ENCODE measurements at regions not wholly inside any gene's neighbourhood (a gene's known extent, or its start where the extent isn't known, plus 50 kb on each side); places are given as distances from the start of the nearest gene placed in this dataset.

GRCh38 chr7:18408461-18408860, 87.1 kb upstream of the HDAC9 start:
- Histone ChIP-seq H3K4me3 (ENCODE audit: low read depth in 1 of 2, low read length in 2 of 2) (no peak overlapping the region), H3K27me3 (ENCODE audit: control insufficient read depth in 1 of 2, insufficient read depth in 2 of 2, low read length in 2 of 2) (no peaks in the 10 kb centered on the region), H3K27ac (ENCODE audit: low read depth, low read length) (no peak overlapping the region), H3K4me1 (ENCODE audit: control insufficient read depth in 1 of 2, insufficient read depth in 2 of 2, low read length in 2 of 2) (no peaks in the 10 kb centered on the region), H3K9me3 (ENCODE audit: control insufficient read depth in 1 of 2, low read length in 2 of 2) (no peaks in the 10 kb centered on the region), H3K36me3 (ENCODE audit: control insufficient read depth in 1 of 2, insufficient read depth in 2 of 2, low read length in 2 of 2) (no peaks in the 10 kb centered on the region), H3K9ac (ENCODE audit: low read depth in 1 of 2, low read length in 2 of 2) (no peak overlapping the region)

- Histone ChIP-seq H3K9ac (ENCODE audit: low read depth in 1 of 2, low read length in 2 of 2) (no peak overlapping the region), H3K4me3 (ENCODE audit: low read depth in 1 of 2, low read length in 2 of 2) (no peak overlapping the region), H3K36me3 (ENCODE audit: control insufficient read depth in 1 of 2, insufficient read depth in 2 of 2, low read length in 2 of 2) (no peaks in the 10 kb centered on the region), H3K27me3 (ENCODE audit: control insufficient read depth in 1 of 2, insufficient read depth in 2 of 2, low read length in 2 of 2) (no peaks in the 10 kb centered on the region), H3K27ac (ENCODE audit: low read depth, low read length) (no peak overlapping the region), H3K9me3 (ENCODE audit: control insufficient read depth in 1 of 2, low read length in 2 of 2) (no peaks in the 10 kb centered on the region), H3K4me1 (ENCODE audit: control insufficient read depth in 1 of 2, insufficient read depth in 2 of 2, low read length in 2 of 2) (no peaks in the 10 kb centered on the region)
These were observed 86.7 kb upstream of the HDAC9 start for GRCh38 chr7:18408868-18409267.

DNA sequence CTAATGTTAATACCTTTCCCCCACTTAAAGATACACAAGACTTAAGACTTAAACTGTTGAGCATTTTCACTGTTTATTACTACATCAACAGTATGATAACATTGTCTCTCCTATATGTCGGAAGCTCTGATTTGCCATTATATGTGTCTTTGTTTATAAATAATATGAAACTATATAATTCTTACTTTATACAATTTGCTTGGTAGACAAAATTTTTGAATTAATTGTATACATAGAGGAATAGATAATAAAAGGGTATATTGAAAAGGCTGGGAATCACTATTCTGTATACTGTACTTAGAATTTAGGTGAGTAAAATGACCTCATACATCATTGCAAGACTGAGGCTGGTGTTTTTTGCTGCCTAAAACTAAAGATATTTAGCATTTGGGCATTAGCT, 82.1 kb upstream of the HDAC9 start:
- Histone ChIP-seq H3K27ac (ENCODE audit: low read depth, low read length) (no peak overlapping the region), H3K27me3 (ENCODE audit: control insufficient read depth in 1 of 2, insufficient read depth in 2 of 2, low read length in 2 of 2) (no peaks in the 10 kb centered on the region), H3K9me3 (ENCODE audit: control insufficient read depth in 1 of 2, low read length in 2 of 2) (no peaks in the 10 kb centered on the region), H3K4me3 (ENCODE audit: low read depth in 1 of 2, low read length in 2 of 2) (no peak overlapping the region), H3K9ac (ENCODE audit: low read depth in 1 of 2, low read length in 2 of 2) (no peak overlapping the region), H3K36me3 (ENCODE audit: control insufficient read depth in 1 of 2, insufficient read depth in 2 of 2, low read length in 2 of 2) (no peaks in the 10 kb centered on the region), H3K4me1 (ENCODE audit: control insufficient read depth in 1 of 2, insufficient read depth in 2 of 2, low read length in 2 of 2) (no peaks in the 10 kb centered on the region)

GRCh38 chr7:18414885-18415284, 80.7 kb upstream of the HDAC9 start:
- H3K27me3 ChIP-seq (ENCODE audit: control insufficient read depth in 1 of 2, insufficient read depth in 2 of 2, low read length in 2 of 2) = no peaks in the 10 kb centered on the region
- no peak overlapping the region for H3K4me3 ChIP-seq (ENCODE audit: low read depth in 1 of 2, low read length in 2 of 2)
- H3K36me3 ChIP-seq (ENCODE audit: control insufficient read depth in 1 of 2, insufficient read depth in 2 of 2, low read length in 2 of 2) = no peaks in the 10 kb centered on the region
- no peak overlapping the region for H3K9ac ChIP-seq (ENCODE audit: low read depth in 1 of 2, low read length in 2 of 2)
- H3K4me1 ChIP-seq (ENCODE audit: control insufficient read depth in 1 of 2, insufficient read depth in 2 of 2, low read length in 2 of 2) = no peaks in the 10 kb centered on the region
- no peak overlapping the region for H3K27ac ChIP-seq (ENCODE audit: low read depth, low read length)
- no peaks in the 10 kb centered on the region for H3K9me3 ChIP-seq (ENCODE audit: control insufficient read depth in 1 of 2, low read length in 2 of 2)

DNA sequence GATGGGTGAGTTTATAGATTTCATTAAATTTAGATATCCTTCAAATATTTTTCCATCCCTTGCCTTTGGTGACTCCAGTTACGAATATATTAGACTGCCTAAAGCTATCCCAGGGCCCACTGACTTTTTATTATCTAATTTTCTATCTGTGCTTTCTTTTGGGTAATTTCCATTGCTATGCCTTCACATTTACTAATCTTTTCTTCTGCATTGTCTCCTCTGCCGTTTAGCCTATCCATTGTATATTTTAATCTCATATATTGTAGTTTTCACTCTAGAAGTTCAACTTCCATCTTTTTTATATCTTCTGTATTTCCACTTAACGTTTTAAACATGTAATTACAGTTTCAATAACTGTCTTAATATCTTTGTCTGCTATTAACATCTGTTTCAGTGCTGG, 78.6 kb upstream of the HDAC9 start:
- no peaks in the 10 kb centered on the region for H3K27me3 ChIP-seq (ENCODE audit: control insufficient read depth in 1 of 2, insufficient read depth in 2 of 2, low read length in 2 of 2)
- no peaks in the 10 kb centered on the region for H3K36me3 ChIP-seq (ENCODE audit: control insufficient read depth in 1 of 2, insufficient read depth in 2 of 2, low read length in 2 of 2)
- H3K9me3 ChIP-seq (ENCODE audit: control insufficient read depth in 1 of 2, low read length in 2 of 2) = no peaks in the 10 kb centered on the region
- no peak overlapping the region for H3K4me3 ChIP-seq (ENCODE audit: low read depth in 1 of 2, low read length in 2 of 2)
- no peak overlapping the region for H3K9ac ChIP-seq (ENCODE audit: low read depth in 1 of 2, low read length in 2 of 2)
- no peaks in the 10 kb centered on the region for H3K4me1 ChIP-seq (ENCODE audit: control insufficient read depth in 1 of 2, insufficient read depth in 2 of 2, low read length in 2 of 2)
- no peak overlapping the region for H3K27ac ChIP-seq (ENCODE audit: low read depth, low read length)

DNA sequence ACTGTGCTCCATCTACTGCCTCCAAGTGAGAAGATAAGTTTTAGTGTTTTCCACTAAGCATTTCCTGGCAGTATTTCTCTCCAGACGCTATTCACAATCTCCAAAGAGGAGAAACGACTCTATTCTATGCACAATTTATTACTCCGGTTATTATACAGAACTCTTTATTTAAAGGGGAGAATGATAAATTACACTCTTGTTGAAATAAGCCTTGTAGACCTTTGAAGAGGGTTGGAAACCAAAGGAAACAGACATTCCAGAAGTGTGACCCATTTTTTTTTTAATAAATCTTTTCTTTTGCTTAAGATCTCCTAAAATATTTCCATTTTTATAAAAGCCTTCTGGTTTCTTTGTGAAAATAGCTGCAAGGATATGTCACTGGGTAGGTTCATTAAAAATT, 76.1 kb upstream of the HDAC9 start:
- H3K27ac ChIP-seq (ENCODE audit: low read depth, low read length) = no peak overlapping the region
- H3K9me3 ChIP-seq (ENCODE audit: control insufficient read depth in 1 of 2, low read length in 2 of 2) = no peaks in the 10 kb centered on the region
- H3K27me3 ChIP-seq (ENCODE audit: control insufficient read depth in 1 of 2, insufficient read depth in 2 of 2, low read length in 2 of 2) = no peaks in the 10 kb centered on the region
- no peak overlapping the region for H3K9ac ChIP-seq (ENCODE audit: low read depth in 1 of 2, low read length in 2 of 2)
- no peaks in the 10 kb centered on the region for H3K36me3 ChIP-seq (ENCODE audit: control insufficient read depth in 1 of 2, insufficient read depth in 2 of 2, low read length in 2 of 2)
- no peaks in the 10 kb centered on the region for H3K4me1 ChIP-seq (ENCODE audit: control insufficient read depth in 1 of 2, insufficient read depth in 2 of 2, low read length in 2 of 2)
- H3K4me3 ChIP-seq (ENCODE audit: low read depth in 1 of 2, low read length in 2 of 2) = no peak overlapping the region

- Histone ChIP-seq H3K27ac (ENCODE audit: low read depth, low read length) (no peak overlapping the region), H3K27me3 (ENCODE audit: control insufficient read depth in 1 of 2, insufficient read depth in 2 of 2, low read length in 2 of 2) (no peaks in the 10 kb centered on the region), H3K9ac (ENCODE audit: low read depth in 1 of 2, low read length in 2 of 2) (no peak overlapping the region), H3K36me3 (ENCODE audit: control insufficient read depth in 1 of 2, insufficient read depth in 2 of 2, low read length in 2 of 2) (no peaks in the 10 kb centered on the region), H3K9me3 (ENCODE audit: control insufficient read depth in 1 of 2, low read length in 2 of 2) (no peaks in the 10 kb centered on the region), H3K4me1 (ENCODE audit: control insufficient read depth in 1 of 2, insufficient read depth in 2 of 2, low read length in 2 of 2) (no peaks in the 10 kb centered on the region), H3K4me3 (ENCODE audit: low read depth in 1 of 2, low read length in 2 of 2) (no peak overlapping the region)
These were observed 75.4 kb upstream of the HDAC9 start for GRCh38 chr7:18420108-18420507.

DNA sequence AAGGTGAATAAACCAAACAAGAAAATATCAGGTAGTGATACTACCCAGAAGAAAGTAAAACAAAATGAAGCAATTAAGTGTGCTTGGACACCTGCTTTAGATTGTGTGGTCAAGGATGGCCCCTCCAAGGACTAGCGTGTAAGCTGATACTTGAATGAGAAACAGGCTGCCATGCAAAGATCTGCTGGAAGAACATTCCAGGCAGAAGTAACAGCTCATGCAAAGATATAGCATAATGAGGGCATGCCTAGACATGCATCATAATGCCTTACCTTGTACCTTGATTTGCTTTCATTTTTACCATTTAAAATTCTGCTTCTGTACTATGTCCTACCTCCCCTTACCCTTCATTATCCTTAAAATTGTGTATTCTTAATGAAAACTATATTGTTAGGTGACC, 74.8 kb upstream of the HDAC9 start:
- H3K9ac ChIP-seq (ENCODE audit: low read depth in 1 of 2, low read length in 2 of 2) = no peak overlapping the region
- H3K9me3 ChIP-seq (ENCODE audit: control insufficient read depth in 1 of 2, low read length in 2 of 2) = no peaks in the 10 kb centered on the region

DNA sequence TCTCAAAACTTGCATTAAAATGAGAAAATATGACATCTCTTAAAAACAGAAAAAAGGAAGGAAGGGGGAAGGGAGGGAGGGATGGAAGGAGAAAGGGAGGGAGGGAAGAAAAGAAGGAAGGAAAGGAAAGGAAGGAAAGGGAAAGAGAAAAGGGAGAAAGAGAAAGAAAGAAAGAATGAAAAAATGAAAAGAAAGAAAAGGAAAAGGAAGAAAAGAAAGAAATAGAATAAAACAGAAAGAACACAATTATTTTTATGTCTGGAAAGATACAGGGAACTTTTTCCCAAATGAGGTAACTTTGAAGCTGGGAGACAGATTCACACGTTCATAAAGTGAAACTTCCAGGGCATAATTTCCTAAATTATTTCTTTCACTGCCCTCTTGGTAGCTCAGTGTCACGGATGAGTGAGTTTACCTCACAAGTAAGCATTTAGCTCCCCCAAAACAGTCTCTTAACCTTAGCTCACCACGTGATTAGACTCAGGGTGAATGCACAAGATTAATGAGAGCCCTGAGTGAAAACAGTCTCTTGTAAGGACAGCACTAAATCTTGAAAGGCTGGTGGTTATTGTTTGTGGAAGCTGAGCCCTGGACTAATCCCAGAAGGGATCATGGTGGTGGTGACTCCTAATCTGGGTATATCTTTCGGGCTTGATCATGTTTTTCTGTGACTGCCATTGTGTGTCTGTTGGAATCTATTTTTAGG, 74.1 kb upstream of the HDAC9 start:
- no peaks in the 10 kb centered on the region for H3K9me3 ChIP-seq (ENCODE audit: control insufficient read depth in 1 of 2, low read length in 2 of 2)
- no peaks in the 10 kb centered on the region for H3K4me1 ChIP-seq (ENCODE audit: control insufficient read depth in 1 of 2, insufficient read depth in 2 of 2, low read length in 2 of 2)
- no peak overlapping the region for H3K27ac ChIP-seq (ENCODE audit: low read depth, low read length)
- H3K4me3 ChIP-seq (ENCODE audit: low read depth in 1 of 2, low read length in 2 of 2) = no peak overlapping the region
- H3K9ac ChIP-seq (ENCODE audit: low read depth in 1 of 2, low read length in 2 of 2) = no peak overlapping the region
- H3K36me3 ChIP-seq (ENCODE audit: control insufficient read depth in 1 of 2, insufficient read depth in 2 of 2, low read length in 2 of 2) = no peaks in the 10 kb centered on the region
- H3K27me3 ChIP-seq (ENCODE audit: control insufficient read depth in 1 of 2, insufficient read depth in 2 of 2, low read length in 2 of 2) = no peaks in the 10 kb centered on the region

More for the DNA sequence above, 74.8 kb upstream of the HDAC9 start:
- Histone ChIP-seq H3K27me3 (ENCODE audit: control insufficient read depth in 1 of 2, insufficient read depth in 2 of 2, low read length in 2 of 2) (no peaks in the 10 kb centered on the region), H3K27ac (ENCODE audit: low read depth, low read length) (no peak overlapping the region), H3K36me3 (ENCODE audit: control insufficient read depth in 1 of 2, insufficient read depth in 2 of 2, low read length in 2 of 2) (no peaks in the 10 kb centered on the region), H3K4me1 (ENCODE audit: control insufficient read depth in 1 of 2, insufficient read depth in 2 of 2, low read length in 2 of 2) (no peaks in the 10 kb centered on the region), H3K4me3 (ENCODE audit: low read depth in 1 of 2, low read length in 2 of 2) (no peak overlapping the region)

DNA sequence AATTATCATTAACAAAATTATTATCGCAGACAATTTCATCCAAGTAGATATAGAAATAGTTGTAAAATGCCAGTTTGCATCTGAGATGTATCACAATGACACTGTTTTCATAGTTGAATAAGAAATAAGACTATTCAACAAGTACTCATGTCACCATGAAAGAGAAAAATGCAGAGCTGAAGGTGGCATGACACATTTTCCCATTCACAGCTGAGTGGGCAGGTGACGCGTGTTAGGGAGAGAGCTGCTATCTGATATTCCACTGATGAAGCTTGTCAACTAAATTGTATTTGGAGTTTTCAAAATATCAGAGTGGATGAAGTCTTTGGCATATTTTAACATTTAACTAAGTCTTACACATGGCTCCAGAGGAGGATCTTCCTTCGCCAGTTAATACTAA, 70.3 kb upstream of the HDAC9 start:
- no peaks in the 10 kb centered on the region for H3K36me3 ChIP-seq (ENCODE audit: control insufficient read depth in 1 of 2, insufficient read depth in 2 of 2, low read length in 2 of 2)
- H3K27ac ChIP-seq (ENCODE audit: low read depth, low read length) = no peak overlapping the region
- H3K27me3 ChIP-seq (ENCODE audit: control insufficient read depth in 1 of 2, insufficient read depth in 2 of 2, low read length in 2 of 2) = no peaks in the 10 kb centered on the region
- H3K9me3 ChIP-seq (ENCODE audit: control insufficient read depth in 1 of 2, low read length in 2 of 2) = no peaks in the 10 kb centered on the region
- H3K4me3 ChIP-seq (ENCODE audit: low read depth in 1 of 2, low read length in 2 of 2) = no peak overlapping the region
- no peaks in the 10 kb centered on the region for H3K4me1 ChIP-seq (ENCODE audit: control insufficient read depth in 1 of 2, insufficient read depth in 2 of 2, low read length in 2 of 2)
- H3K9ac ChIP-seq (ENCODE audit: low read depth in 1 of 2, low read length in 2 of 2) = no peak overlapping the region
